HFFc6 (cell line): ENCODE measurements at regions not wholly inside any gene's neighbourhood (a gene's known extent, or its start where the extent isn't known, plus 50 kb on each side); places are given as distances from the start of the nearest gene placed in this dataset.
A peak's percentile ranks its signal among the peaks of the same experiment; 100 is the strongest.

Experiments used
- DNase-seq: peaks from one replicate; pipeline ENCODE4 v3.0.0-alpha.2; 2018
- H3K27ac Mint-ChIP-seq: 2 replicates; pipeline ENCODE4 v1.8.0; 2020; ENCODE audit warnings: mild to moderate bottlenecking, mixed read lengths
- H3K27me3 Mint-ChIP-seq: 2 replicates; pipeline ENCODE4 v1.8.0; 2021; ENCODE audit warnings: mild to moderate bottlenecking, moderate library complexity, mixed read lengths; ENCODE audit not compliant: insufficient read depth
- H3K36me3 Mint-ChIP-seq: 2 replicates; pipeline ENCODE4 v1.8.0; 2021; ENCODE audit warnings: low read depth, mixed read lengths
- H3K4me1 Mint-ChIP-seq: 2 replicates; pipeline ENCODE4 v1.8.0; 2020; ENCODE audit warnings: low read depth, mixed read lengths
- H3K4me3 Mint-ChIP-seq: 2 replicates; pipeline ENCODE4 v1.8.0; 2020; ENCODE audit warnings: mild to moderate bottlenecking, moderate library complexity, mixed read lengths
- H3K9me3 Mint-ChIP-seq: 2 replicates; pipeline ENCODE4 v1.8.0; 2020; ENCODE audit warnings: mild to moderate bottlenecking, mixed read lengths
- CTCF ChIP-seq: fragments of 200-600 bp; sonication (generic); IDR thresholded peaks from 2 replicates; pipeline ENCODE4 v1.5.0; 2021; ENCODE audit warnings: antibody characterized with exemption, mild to moderate bottlenecking

- TF ChIP-seq CTCF, result no peak
- Mint-ChIP-seq H3K4me3 (no peak overlapping the region), H3K4me1 (no peaks in the 10 kb centered on the region), H3K36me3 (no peaks in the 10 kb centered on the region), H3K27ac (no peak overlapping the region), H3K27me3 (peaks cover 24% of the 10 kb centered on the region), H3K9me3 (no peaks in the 10 kb centered on the region)
- no peak for DNase-seq
Observed at GRCh38 chr11:71349627-71350026, 97.2 kb upstream of the SHANK2 start.

- H3K27me3 Mint-ChIP-seq, result peaks cover 27% of the 10 kb centered on the region
- no peak overlapping the region for H3K4me3 Mint-ChIP-seq
- DNase-seq, result no peak
- no peaks in the 10 kb centered on the region for H3K36me3 Mint-ChIP-seq
- H3K9me3 Mint-ChIP-seq, result no peaks in the 10 kb centered on the region
- peaks cover 14% of the 10 kb centered on the region for H3K4me1 Mint-ChIP-seq
- no peak overlapping the region for H3K27ac Mint-ChIP-seq
- TF ChIP-seq CTCF, result peak; percentile 48
Observed at GRCh38 chr11:71343828-71344400, 91.5 kb upstream of the SHANK2 start.

GRCh38 chr11:71342951-71343827, 90.8 kb upstream of the SHANK2 start:
- peak; percentile 3 for DNase-seq
- Mint-ChIP-seq H3K27me3 (peaks cover 31% of the 10 kb centered on the region), H3K4me3 (no peak overlapping the region), H3K36me3 (no peaks in the 10 kb centered on the region), H3K9me3 (no peaks in the 10 kb centered on the region), H3K27ac (no peak overlapping the region), H3K4me1 (peaks cover 14% of the 10 kb centered on the region)
- peak; percentile 76 for TF ChIP-seq CTCF

- H3K9me3 Mint-ChIP-seq, result no peaks in the 10 kb centered on the region
- H3K4me3 Mint-ChIP-seq, result no peak overlapping the region
- H3K27ac Mint-ChIP-seq, result no peak overlapping the region
- H3K27me3 Mint-ChIP-seq, result peaks cover 38% of the 10 kb centered on the region
- no peaks in the 10 kb centered on the region for H3K36me3 Mint-ChIP-seq
- H3K4me1 Mint-ChIP-seq, result peaks cover 14% of the 10 kb centered on the region
- no peak for DNase-seq
- TF ChIP-seq CTCF, result no peak
Observed at GRCh38 chr11:71342116-71342515, 89.7 kb upstream of the SHANK2 start.

GRCh38 chr11:71341596-71341995, 89.2 kb upstream of the SHANK2 start:
- H3K4me3 Mint-ChIP-seq, result no peak overlapping the region
- H3K27me3 Mint-ChIP-seq, result peaks cover 43% of the 10 kb centered on the region
- no peaks in the 10 kb centered on the region for H3K9me3 Mint-ChIP-seq
- no peak for DNase-seq
- H3K27ac Mint-ChIP-seq, result no peak overlapping the region
- no peak for TF ChIP-seq CTCF
- peaks cover 14% of the 10 kb centered on the region for H3K4me1 Mint-ChIP-seq
- H3K36me3 Mint-ChIP-seq, result no peaks in the 10 kb centered on the region
